Spleen (tissue), 7 donors: ENCODE measurements at regions not wholly inside any gene's neighbourhood (a gene's known extent, or its start where the extent isn't known, plus 50 kb on each side); places are given as distances from the start of the nearest gene placed in this dataset.

Experiments
- POLR2A ChIP-seq, 3 donors: fragments of 450-650 bp; IDR thresholded peaks; one replicate each; pipeline ENCODE4 v1.5.1; 2017; ENCODE audit warnings: antibody characterized with exemption in 3 of 3, mild to moderate bottlenecking in 1 of 3
- TF ChIP-seq, protein P1 (sequence below), 11 experiments: fragments of 200-600 bp in 7 of 11; fragments of 450-650 bp in 4 of 11; sonication (generic) in 4 of 11; IDR thresholded peaks in 8 of 11; conservative IDR thresholded peaks in 3 of 11; 1 replicate in 7 of 11; 2 replicates in 4 of 11; pipeline versions ENCODE4 v1.4.0 to v1.8.0; 2016 to 2021; ENCODE audit warnings: antibody characterized with exemption in 11 of 11, inconsistent platforms in 4 of 11, mild to moderate bottlenecking in 1 of 11
- donor health status: DM: no; HTN: no; CAD: no; lungs with moderate emphysema.
- donor health status: DM: no; HTN: no; CAD: no.
- donor health status: DM: no; HTN: no; CAD: no.

DNA sequence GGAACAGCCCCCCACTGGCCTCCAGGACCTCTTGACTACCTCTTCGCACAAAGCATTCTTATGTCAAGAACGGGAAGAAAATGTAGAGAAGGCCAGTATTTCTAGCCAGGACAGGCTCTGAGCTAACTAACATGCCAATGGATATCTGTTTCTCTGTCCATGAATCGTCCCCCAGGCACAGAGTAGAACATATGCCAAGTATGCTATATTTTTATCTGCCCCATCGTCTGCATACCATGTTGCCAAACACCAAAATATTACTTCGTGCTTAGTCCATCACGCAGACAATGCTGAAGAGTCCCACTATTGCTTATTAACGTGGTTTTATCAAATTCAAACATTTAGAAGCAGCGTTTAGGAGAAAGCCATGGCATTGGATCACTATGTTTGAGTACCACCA is 151.4 kb upstream of the CPSF6 start:
- TF ChIP-seq, protein P1, sequence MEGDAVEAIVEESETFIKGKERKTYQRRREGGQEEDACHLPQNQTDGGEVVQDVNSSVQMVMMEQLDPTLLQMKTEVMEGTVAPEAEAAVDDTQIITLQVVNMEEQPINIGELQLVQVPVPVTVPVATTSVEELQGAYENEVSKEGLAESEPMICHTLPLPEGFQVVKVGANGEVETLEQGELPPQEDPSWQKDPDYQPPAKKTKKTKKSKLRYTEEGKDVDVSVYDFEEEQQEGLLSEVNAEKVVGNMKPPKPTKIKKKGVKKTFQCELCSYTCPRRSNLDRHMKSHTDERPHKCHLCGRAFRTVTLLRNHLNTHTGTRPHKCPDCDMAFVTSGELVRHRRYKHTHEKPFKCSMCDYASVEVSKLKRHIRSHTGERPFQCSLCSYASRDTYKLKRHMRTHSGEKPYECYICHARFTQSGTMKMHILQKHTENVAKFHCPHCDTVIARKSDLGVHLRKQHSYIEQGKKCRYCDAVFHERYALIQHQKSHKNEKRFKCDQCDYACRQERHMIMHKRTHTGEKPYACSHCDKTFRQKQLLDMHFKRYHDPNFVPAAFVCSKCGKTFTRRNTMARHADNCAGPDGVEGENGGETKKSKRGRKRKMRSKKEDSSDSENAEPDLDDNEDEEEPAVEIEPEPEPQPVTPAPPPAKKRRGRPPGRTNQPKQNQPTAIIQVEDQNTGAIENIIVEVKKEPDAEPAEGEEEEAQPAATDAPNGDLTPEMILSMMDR (IDR thresholded peaks at IDR 0.05 in 8 of 11, conservative IDR thresholded peaks at IDR 0.05 in 3 of 11), result no peak
- no peak for TF ChIP-seq POLR2A (IDR thresholded peaks at IDR 0.05)
